CD4-positive, CD25-positive, alpha-beta regulatory T cell (primary cell): ENCODE measurements at regions not wholly inside any gene's neighbourhood (a gene's known extent, or its start where the extent isn't known, plus 50 kb on each side); places are given as distances from the start of the nearest gene placed in this dataset.

Experiments
- ATAC-seq, 2 donors: fragments of 150-1000 bp; cut with Tn5 transposase; one replicate each; pipeline ENCODE4 v1.10.0; 2021; ENCODE audit warnings: low read depth in 2 of 2, moderate number of reproducible peaks in 2 of 2, moderate library complexity in 1 of 2
- DNase-seq, 3 donors: peaks; one replicate each; pipeline versions ENCODE4 v3.0.0 to v3.0.0-alpha.2; 2012 to 2022; ENCODE audit warnings: mixed read lengths in 1 of 3
- H3K27ac ChIP-seq: one replicate; pipeline ENCODE4 v1.7.0; 2013; ENCODE audit warnings: mild to moderate bottlenecking, low read length; ENCODE audit not compliant: insufficient read depth, poor library complexity, severe bottlenecking
- H3K27me3 ChIP-seq: one replicate; pipeline ENCODE4 v1.7.0; 2013; ENCODE audit warnings: low read length; ENCODE audit not compliant: control insufficient read depth, insufficient read depth
- H3K36me3 ChIP-seq: one replicate; pipeline ENCODE4 v1.7.0; 2013; ENCODE audit warnings: mild to moderate bottlenecking, low read length, moderate library complexity; ENCODE audit not compliant: control insufficient read depth, insufficient read depth
- H3K4me1 ChIP-seq: 2 replicates; pipeline ENCODE4 v1.7.0; 2013; ENCODE audit warnings: mild to moderate bottlenecking, low read length; ENCODE audit not compliant: insufficient read depth, control insufficient read depth, poor library complexity, severe bottlenecking
- H3K4me3 ChIP-seq: one replicate; pipeline ENCODE4 v1.7.0; 2013; ENCODE audit warnings: low read depth, mild to moderate bottlenecking, low read length, moderate library complexity
- H3K9me3 ChIP-seq, 2 experiments: 1 replicate in 1 of 2; 2 replicates in 1 of 2; pipeline ENCODE4 v1.7.0; 2013; ENCODE audit warnings: low read length in 2 of 2, mild to moderate bottlenecking in 1 of 2, moderate library complexity in 1 of 2; ENCODE audit not compliant: control insufficient read depth in 2 of 2
- H3K27ac Mint-ChIP-seq, 3 donors: one replicate each; pipeline ENCODE4 v1.8.0; 2020 to 2022; ENCODE audit warnings: mild to moderate bottlenecking in 3 of 3, mixed read lengths in 3 of 3, moderate library complexity in 2 of 3
- H3K27me3 Mint-ChIP-seq: one replicate; pipeline ENCODE4 v1.8.0; 2022; ENCODE audit warnings: mild to moderate bottlenecking, mixed read lengths
- H3K36me3 Mint-ChIP-seq: one replicate; pipeline ENCODE4 v1.8.0; 2020; ENCODE audit warnings: mixed read lengths
- H3K4me1 Mint-ChIP-seq, 4 donors: one replicate each; pipeline ENCODE4 v1.8.0; 2020 to 2022; ENCODE audit warnings: mixed read lengths in 4 of 4, mild to moderate bottlenecking in 1 of 4
- H3K4me3 Mint-ChIP-seq, 4 donors: one replicate each; pipeline ENCODE4 v1.8.0; 2020 to 2022; ENCODE audit warnings: mild to moderate bottlenecking in 4 of 4, mixed read lengths in 4 of 4, moderate library complexity in 3 of 4
- H3K9me3 Mint-ChIP-seq, 7 donors: one replicate each; pipeline ENCODE4 v1.8.0; 2020 to 2022; ENCODE audit warnings: mixed read lengths in 7 of 7, mild to moderate bottlenecking in 3 of 7, moderate library complexity in 2 of 7

- no peak overlapping the region for H3K4me3 ChIP-seq
- no peak for DNase-seq
These were observed 208.0 kb downstream of the RBM43 start for GRCh38 chr2:151053661-151053990.

GRCh38 chr2:151052850-151053660 lies 208.6 kb downstream of the RBM43 start:
- H3K27me3 Mint-ChIP-seq: peaks cover 4% of the 10 kb centered on the region
- peaks cover 4% of the 10 kb centered on the region for H3K27me3 ChIP-seq
- peak overlapping the region in 1 of 3 donors; percentile 3 for H3K27ac Mint-ChIP-seq
- ATAC-seq: no peak
- H3K4me1 Mint-ChIP-seq: no peaks in the 10 kb centered on the region
- no peak overlapping the region for H3K4me3 ChIP-seq
- H3K27ac ChIP-seq: no peak overlapping the region
- H3K9me3 ChIP-seq: no peaks in the 10 kb centered on the region
- no peaks in the 10 kb centered on the region for H3K36me3 Mint-ChIP-seq
- H3K9me3 Mint-ChIP-seq: no peaks in the 10 kb centered on the region
- DNase-seq: no peak
- no peaks in the 10 kb centered on the region for H3K4me1 ChIP-seq
- no peak overlapping the region for H3K4me3 Mint-ChIP-seq
- H3K36me3 ChIP-seq: no peaks in the 10 kb centered on the region

More at GRCh38 chr2:151053661-151053990, 208.0 kb downstream of the RBM43 start:
- H3K4me1 ChIP-seq: no peaks in the 10 kb centered on the region
- H3K36me3 Mint-ChIP-seq: no peaks in the 10 kb centered on the region
- H3K9me3 Mint-ChIP-seq: no peaks in the 10 kb centered on the region
- H3K4me3 Mint-ChIP-seq: no peak overlapping the region
- H3K27me3 ChIP-seq: peaks cover 4% of the 10 kb centered on the region
- H3K9me3 ChIP-seq: no peaks in the 10 kb centered on the region
- H3K27me3 Mint-ChIP-seq: peaks cover 5% of the 10 kb centered on the region
- H3K27ac Mint-ChIP-seq: no peak overlapping the region
- no peaks in the 10 kb centered on the region for H3K36me3 ChIP-seq
- no peaks in the 10 kb centered on the region for H3K4me1 Mint-ChIP-seq
- H3K27ac ChIP-seq: no peak overlapping the region
- ATAC-seq: no peak

- Histone ChIP-seq H3K4me3 (no peak overlapping the region), H3K27ac (no peak overlapping the region), H3K9me3 (no peaks in the 10 kb centered on the region), H3K36me3 (no peaks in the 10 kb centered on the region), H3K4me1 (no peaks in the 10 kb centered on the region), H3K27me3 (peaks cover 4% of the 10 kb centered on the region)
- H3K4me1 Mint-ChIP-seq: no peaks in the 10 kb centered on the region
- ATAC-seq: peak in 1 of 2 donors; percentile 68
- H3K27me3 Mint-ChIP-seq: no peaks in the 10 kb centered on the region
- peak in 2 of 3 donors; percentile 33 to 54 for DNase-seq
- H3K4me3 Mint-ChIP-seq: no peak overlapping the region
- no peaks in the 10 kb centered on the region for H3K9me3 Mint-ChIP-seq
- H3K27ac Mint-ChIP-seq: no peak overlapping the region
- no peaks in the 10 kb centered on the region for H3K36me3 Mint-ChIP-seq
These were observed 210.0 kb downstream of the RBM43 start for GRCh38 chr2:151051574-151052220.

GRCh38 chr2:151049746-151050145 lies 211.9 kb downstream of the RBM43 start:
- Mint-ChIP-seq H3K27me3 (no peaks in the 10 kb centered on the region), H3K9me3 (no peaks in the 10 kb centered on the region), H3K36me3 (no peaks in the 10 kb centered on the region), H3K4me3 (no peak overlapping the region), H3K27ac (no peak overlapping the region), H3K4me1 (no peaks in the 10 kb centered on the region)
- DNase-seq: no peak
- Histone ChIP-seq H3K36me3 (no peaks in the 10 kb centered on the region), H3K4me3 (no peak overlapping the region), H3K4me1 (no peaks in the 10 kb centered on the region), H3K27ac (no peak overlapping the region), H3K9me3 (no peaks in the 10 kb centered on the region), H3K27me3 (peaks cover 4% of the 10 kb centered on the region)
- no peak for ATAC-seq

- H3K27me3 Mint-ChIP-seq: no peaks in the 10 kb centered on the region
- no peak for ATAC-seq
- no peaks in the 10 kb centered on the region for H3K36me3 ChIP-seq
- H3K4me3 Mint-ChIP-seq: no peak overlapping the region
- H3K9me3 Mint-ChIP-seq: peaks cover 0 to 2% (median 0%) of the 10 kb centered on the region in 7 donors
- no peaks in the 10 kb centered on the region for H3K36me3 Mint-ChIP-seq
- H3K27ac Mint-ChIP-seq: no peak overlapping the region
- H3K4me1 ChIP-seq: no peaks in the 10 kb centered on the region
- no peak overlapping the region for H3K4me3 ChIP-seq
- H3K27ac ChIP-seq: no peak overlapping the region
- no peak for DNase-seq
- H3K27me3 ChIP-seq: peaks cover 2% of the 10 kb centered on the region
- no peaks in the 10 kb centered on the region for H3K9me3 ChIP-seq
- no peaks in the 10 kb centered on the region for H3K4me1 Mint-ChIP-seq
These were observed 213.2 kb downstream of the RBM43 start for GRCh38 chr2:151048331-151049054.

GRCh38 chr2:151043484-151043883 lies 218.2 kb downstream of the RBM43 start:
- H3K4me3 ChIP-seq: no peak overlapping the region
- no peak overlapping the region for H3K27ac Mint-ChIP-seq
- H3K4me3 Mint-ChIP-seq: no peak overlapping the region
- no peaks in the 10 kb centered on the region for H3K9me3 ChIP-seq
- DNase-seq (no peak), ATAC-seq (no peak)
- no peak overlapping the region for H3K27ac ChIP-seq
- H3K4me1 Mint-ChIP-seq: no peaks in the 10 kb centered on the region
- H3K4me1 ChIP-seq: no peaks in the 10 kb centered on the region
- H3K9me3 Mint-ChIP-seq: peaks cover 0 to 2% (median 1%) of the 10 kb centered on the region in 7 donors
- H3K36me3 Mint-ChIP-seq: no peaks in the 10 kb centered on the region
- no peaks in the 10 kb centered on the region for H3K27me3 ChIP-seq
- peaks cover 4% of the 10 kb centered on the region for H3K27me3 Mint-ChIP-seq
- H3K36me3 ChIP-seq: no peaks in the 10 kb centered on the region

GRCh38 chr2:151042964-151043363 lies 218.7 kb downstream of the RBM43 start:
- no peak overlapping the region for H3K27ac ChIP-seq
- H3K27me3 ChIP-seq: no peaks in the 10 kb centered on the region
- ATAC-seq (no peak), DNase-seq (no peak)
- peaks cover 4% of the 10 kb centered on the region for H3K27me3 Mint-ChIP-seq
- H3K4me1 Mint-ChIP-seq: no peaks in the 10 kb centered on the region
- H3K27ac Mint-ChIP-seq: no peak overlapping the region
- H3K9me3 Mint-ChIP-seq: peaks cover 0 to 2% (median 1%) of the 10 kb centered on the region in 7 donors
- no peaks in the 10 kb centered on the region for H3K36me3 Mint-ChIP-seq
- H3K4me3 Mint-ChIP-seq: no peak overlapping the region
- H3K9me3 ChIP-seq: no peaks in the 10 kb centered on the region
- no peaks in the 10 kb centered on the region for H3K4me1 ChIP-seq
- no peaks in the 10 kb centered on the region for H3K36me3 ChIP-seq
- H3K4me3 ChIP-seq: no peak overlapping the region
